ENCODE measurements at regions not wholly inside any gene's neighbourhood (a gene's known extent, or its start where the extent isn't known, plus 50 kb on each side); places are given as distances from the start of the nearest gene placed in this dataset.

- TF ChIP-seq CTCF (IDR thresholded peaks at IDR 0.05; ENCODE audit: low read depth, low read length) (no peak), POLR2A (IDR thresholded peaks at IDR 0.05; ENCODE audit: extremely low read depth, insufficient read length) (no peak), MAX (IDR thresholded peaks at IDR 0.05; ENCODE audit: low read depth, low read length) (no peak)
Observed at GRCh38 chr2:236341721-236342120, 77.5 kb upstream of the ASB18 start.

Measured in NB4 (cell line).